ENCODE measurements at regions not wholly inside any gene's neighbourhood (a gene's known extent, or its start where the extent isn't known, plus 50 kb on each side); places are given as distances from the start of the nearest gene placed in this dataset.
A peak's percentile ranks its signal among the peaks of the same experiment; 100 is the strongest.

DNA sequence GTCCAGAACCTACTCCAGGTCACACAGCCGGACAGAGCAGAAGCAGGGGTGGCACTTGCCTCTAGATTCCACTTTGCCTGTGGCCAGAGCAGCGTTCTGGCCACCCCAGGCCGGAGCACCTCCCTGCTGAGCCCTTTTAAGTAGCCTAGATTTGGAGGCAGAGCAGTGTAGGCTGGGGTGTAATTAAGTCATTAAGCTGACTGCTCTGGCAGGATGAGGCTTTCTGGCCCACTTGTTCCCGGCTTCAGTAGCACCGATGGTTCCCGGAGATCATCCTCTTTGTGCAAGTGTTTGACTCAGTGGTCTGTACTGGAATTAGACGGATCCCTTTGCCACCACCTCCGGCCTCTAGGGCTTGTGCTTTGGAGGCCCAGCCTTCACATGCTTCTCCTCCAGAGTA, 281.9 kb upstream of the ANKRD55 start:
- DNase-seq (ENCODE audit: low spot score) = no peak

DNA sequence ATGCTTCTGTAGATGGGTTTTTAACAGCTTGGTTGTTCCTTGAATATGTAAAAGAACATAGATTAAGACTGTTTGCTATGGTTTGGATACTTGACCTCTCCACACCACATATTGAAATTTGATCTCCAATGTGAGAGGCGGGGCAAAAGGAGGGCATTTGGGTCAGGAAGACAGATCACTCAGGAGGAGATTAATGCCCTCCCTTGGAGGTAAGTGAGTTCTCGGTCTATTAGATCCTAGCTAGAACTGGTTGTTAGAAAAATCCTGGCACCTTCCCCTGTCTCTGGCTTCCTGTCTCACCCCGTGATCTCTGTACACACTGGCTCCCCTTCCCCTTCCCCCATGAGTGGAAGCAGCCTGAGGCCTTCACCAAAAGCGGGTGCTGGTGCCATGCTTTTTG, 281.1 kb upstream of the ANKRD55 start:
- peak; percentile 28 for DNase-seq (ENCODE audit: low spot score)

DNA sequence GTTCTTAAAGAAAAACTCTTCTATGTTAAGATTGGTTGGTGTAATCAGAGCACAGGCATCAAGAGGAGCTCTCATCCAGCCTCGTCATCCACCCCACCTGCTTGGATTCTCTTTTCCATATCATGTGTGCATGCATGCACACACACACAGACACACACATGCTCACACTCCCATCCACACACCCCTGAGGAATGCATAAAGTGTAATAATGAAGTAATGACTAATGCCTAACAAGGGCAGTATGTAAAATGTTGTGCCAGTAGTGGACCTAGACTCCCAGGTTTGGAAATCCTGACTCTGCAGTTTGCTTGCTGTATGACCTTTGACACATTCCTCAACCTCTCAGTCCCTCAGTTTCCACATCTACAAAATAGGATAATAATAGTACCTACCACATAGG, 280.0 kb upstream of the ANKRD55 start:
- DNase-seq (ENCODE audit: low spot score) = no peak

DNA sequence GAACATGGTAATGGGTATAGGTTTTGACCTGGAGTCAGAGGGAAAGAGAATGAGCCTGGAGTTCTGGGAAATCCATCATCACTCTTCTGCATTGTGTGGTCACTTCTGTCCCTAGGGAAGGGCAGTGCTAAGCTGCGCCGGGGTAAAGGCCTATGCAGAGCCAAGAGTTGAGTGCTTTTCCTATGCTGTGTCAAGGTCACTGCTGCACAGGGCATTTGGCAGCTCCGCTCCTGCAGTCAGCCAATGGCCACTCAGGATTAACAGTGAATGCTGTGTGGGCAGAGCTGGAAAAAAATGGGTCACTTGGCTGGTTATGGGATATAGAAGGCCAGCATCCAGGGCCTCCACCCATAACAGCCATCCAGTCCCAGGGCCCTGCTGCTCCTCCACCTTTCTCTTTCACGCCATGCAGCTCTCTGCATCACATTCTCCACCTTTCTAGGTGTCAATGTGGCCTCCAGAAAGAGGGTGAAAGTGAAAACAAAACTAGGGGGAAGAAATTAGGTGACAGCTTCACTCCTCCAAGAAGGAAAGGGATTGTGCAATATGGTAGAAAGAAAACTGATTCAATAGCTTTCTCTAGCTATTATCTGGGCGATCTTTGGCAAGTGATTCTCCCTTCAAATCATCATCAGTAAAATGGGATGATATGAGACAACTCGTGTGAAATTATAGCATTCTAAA, 279.3 kb upstream of the ANKRD55 start:
- no peak for DNase-seq (ENCODE audit: low spot score)

DNA sequence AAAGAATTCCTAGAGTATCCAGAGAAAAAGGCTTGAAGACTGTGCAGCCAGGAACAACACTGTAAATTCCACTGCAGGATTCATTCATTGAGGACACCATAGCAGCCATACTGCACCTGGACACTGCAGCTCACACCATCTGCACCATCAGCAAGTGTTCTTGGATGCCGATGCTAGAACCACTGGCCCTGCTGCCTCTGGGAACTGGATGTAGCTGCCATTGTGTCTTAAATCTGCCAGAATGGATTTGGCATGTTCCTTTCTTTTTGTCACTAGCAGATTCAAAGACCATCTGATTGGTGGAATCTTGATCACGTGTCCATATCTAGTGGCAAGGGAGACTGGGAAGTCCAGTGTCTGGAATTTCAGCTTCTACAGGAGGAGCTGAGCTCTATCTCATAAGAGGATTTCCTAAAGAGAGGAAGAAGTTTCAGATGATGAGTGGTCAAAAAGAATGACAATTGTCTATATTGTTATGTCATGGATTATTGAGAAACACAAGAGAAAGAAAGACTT, 278.3 kb upstream of the ANKRD55 start:
- no peak for DNase-seq (ENCODE audit: low spot score)

DNA sequence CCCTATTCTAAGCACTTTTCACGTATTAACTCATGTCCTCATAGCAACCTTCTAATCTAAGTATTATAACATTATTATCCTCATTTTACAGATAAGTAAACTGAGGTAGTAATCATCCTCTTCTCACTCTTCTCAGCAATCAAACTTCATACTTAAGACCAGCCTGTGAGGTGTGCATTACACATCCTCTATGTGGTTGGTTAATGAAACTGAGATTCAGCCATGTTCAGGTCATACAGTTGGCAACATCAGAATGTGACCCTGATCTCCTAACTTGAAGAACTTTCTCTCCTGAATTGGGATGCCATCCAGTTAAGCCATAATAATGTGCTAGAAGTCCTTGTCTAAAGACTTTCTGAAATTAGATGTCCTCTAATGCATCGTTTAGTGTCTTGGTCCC, 275.1 kb upstream of the ANKRD55 start:
- DNase-seq (ENCODE audit: low spot score) = no peak

DNA sequence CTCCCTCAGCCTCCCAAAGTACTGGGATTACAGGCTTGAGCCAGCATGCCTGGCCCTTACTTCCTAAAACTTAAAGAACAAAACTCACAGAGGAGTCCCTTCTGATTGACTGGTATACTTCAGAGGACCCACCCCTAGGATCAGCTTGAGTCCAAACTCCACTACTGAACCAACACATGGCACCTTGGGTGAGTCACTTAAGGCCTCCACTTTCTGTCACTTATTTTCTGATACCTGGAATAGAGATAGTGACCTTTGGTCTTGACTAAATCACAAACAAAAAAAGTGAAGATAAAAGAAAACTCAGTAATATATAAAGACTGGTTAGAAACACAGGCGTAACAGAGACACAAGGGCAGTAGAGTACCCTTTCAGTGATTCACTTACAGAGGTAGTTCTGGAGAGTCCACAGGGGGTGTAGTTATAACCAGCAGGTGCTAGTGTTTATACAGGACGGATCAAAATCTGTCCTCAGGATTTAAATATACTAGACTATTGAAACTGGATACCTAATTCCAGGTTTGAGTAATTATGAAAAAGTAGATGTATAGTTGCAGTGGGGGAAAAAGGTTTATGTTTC, 274.3 kb upstream of the ANKRD55 start:
- no peak for DNase-seq (ENCODE audit: low spot score)

DNA sequence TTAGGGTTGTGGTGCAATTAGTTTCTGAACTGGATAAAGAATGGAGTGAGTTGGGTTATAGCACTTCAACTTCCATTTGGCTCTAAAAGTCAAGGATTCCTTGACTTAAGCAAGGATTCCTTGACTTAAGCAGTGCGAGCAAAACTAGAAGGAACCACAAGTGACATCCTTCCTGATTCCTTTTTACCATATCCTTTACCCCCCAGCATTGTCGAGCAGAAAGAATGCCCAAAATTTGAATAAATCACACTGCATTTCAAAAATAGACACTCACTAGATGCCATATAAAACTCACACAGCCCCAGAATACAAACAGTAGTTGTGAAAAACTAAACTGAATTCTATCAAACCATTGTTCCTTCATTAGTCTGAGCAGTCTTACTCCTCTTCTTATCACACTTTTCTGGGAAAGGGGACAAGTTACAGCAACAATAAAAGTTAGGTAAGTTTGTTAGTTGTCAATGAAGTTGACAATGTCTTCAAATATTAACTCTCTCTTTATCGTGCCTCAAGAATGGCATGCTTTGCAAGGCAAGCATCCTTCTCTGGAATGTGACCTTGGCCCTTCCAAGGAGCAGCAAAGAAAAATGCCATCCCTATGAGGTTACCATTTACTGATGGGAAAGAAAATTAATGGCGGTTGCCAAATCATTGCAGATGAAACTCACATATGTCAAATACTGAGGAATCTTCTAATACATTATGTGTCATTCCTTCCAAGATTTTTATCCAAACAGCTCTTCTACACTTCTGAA, 273.3 kb upstream of the ANKRD55 start:
- no peak for DNase-seq (ENCODE audit: low spot score)

DNA sequence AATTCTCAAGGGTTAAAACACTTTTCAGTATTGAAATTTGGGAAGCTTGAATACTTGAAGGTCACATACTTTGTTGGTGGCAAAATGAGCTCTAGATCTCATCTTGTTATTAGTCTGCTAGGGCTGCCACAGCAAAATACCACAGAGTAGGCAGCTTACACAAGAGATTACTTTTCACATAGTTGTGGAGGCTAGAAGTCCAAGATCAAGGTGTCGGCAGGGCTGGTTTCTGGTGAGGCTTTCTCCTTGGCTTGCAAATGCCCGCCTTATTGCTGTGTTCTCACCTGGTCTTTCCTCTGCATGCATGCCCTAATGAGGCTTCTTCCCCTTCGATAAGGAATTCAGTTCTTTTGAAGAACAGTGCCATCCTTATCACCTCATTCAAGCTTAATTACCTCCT, 270.8 kb upstream of the ANKRD55 start:
- DNase-seq (ENCODE audit: low spot score) = no peak

DNA sequence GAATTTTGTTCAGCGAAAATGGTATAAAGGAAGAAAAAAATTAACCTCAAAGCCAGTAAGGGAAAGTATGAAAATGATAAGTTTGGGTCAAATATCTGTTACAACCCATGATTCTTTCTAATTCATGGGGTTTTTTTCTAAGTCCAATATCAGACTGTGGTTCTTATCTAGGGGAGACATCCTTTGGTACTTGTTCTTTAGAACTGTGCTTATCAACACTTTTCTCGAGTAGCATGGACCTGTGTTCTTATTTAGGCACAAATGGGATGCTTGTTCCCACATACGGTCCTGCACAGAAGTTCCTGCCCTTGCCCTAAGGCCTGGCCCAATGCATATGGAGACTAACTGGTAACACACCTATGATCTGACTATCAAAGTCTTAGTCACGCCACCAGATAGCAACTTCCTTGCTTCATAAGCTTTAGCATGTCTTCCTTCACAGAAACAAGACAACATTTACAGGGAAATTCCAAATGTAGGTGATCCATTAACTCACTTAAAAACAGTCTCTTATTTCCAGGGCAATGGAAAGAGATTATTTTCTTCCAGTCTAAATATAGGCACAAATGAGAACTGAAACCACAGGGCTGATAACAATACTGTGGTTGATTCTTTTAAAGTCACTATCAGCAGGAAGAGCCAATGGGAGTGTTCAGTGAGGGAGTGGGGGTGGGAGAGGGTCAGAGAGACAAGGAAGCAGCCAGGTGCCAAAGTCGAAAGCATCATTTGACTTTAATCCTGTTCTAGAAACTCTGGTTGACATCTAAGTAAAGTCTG, 268.8 kb upstream of the ANKRD55 start:
- DNase-seq (ENCODE audit: low spot score) = no peak

DNA sequence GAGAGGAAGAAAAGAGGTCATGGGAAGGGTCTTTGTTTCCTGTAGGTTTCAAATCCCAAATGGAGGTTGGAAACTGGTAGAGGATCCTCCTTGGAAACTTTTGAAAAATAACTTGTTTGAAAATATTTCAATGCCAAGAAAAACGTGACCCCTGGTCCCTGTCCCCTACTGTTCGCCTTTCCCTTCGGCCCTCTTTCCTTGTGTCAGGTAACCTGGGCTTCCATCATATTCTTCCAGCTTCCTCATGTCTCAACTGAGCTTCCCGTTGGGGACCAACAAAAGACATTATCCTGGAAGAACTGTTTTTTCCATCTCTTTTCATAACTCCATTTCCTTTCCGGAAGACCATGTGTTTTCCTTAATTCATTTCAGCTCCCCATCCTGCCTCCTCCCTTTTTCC, 266.8 kb upstream of the ANKRD55 start:
- DNase-seq (ENCODE audit: low spot score) = no peak

DNA sequence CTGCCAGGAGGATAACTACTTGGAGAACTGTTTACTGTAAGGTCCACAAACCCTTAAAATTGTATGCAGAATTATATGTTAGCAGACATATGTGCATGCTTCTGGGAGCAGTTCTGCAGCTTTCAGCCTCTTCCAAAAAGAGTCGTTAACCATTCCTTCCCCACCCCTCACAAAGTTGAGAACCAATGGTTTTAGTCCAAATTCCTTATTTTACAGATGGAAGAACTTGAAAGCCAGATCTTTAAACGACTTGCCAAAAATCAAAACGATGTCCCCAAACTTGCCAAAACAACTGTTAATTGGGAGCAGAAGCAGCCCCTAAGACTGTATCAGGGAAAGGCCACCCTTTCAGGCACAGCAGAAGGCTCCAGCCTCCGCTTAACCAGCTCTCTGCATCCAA, 266.4 kb upstream of the ANKRD55 start:
- no peak for DNase-seq (ENCODE audit: low spot score)

DNA sequence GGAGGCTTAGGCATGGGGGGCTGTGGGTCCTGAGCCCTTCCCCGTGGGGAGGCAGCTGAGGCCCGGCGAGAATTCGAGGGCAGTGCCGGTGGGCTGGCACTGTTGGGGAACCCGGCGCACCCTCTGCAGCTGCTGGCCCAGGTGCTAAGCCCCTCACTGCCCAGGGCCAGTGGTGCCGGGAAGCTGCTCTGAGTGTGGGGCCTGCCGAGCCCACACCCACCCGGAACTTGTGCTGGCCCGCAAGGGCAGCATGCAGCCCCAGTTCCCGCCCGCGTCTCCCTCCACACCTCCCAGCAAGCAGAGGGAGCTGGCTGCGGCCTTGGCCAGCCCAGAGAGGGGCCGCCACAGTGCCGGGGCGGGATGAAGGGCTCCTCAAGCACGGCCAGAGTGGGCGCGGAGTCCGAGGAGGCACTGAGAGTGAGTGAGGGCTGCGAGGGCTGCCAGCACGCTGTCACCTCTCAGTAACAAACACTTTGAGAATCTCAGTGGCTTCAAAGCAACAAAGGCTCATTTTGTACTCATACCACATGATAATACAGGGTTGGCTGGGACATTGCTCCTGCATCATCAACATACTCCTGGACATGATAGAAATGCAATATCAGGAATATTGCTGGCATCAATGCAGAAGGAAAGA, 265.7 kb upstream of the ANKRD55 start:
- DNase-seq (ENCODE audit: low spot score) = no peak

DNA sequence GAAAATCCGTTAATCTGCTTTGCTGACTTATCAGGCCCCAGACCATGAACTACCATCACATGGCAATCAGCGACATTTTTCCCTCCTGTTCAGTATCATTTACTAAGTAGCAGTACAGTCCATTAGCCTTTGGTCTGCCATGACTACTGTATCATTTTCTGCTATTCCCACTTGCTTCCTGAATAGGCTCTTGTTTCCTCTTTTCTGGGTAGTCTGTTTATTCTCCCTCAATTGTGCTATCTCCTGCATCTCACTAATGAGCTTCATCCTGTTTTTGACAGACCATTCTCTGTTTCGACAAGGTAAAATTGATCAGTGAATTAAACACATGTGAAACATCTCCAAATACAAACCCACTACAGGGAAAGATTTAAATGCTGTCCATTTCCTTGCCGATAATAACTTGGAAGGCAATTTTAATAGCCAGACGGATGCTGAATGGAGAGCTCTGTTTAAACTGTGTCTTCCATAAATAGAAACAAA, 263.5 kb upstream of the ANKRD55 start:
- no peak for DNase-seq (ENCODE audit: low spot score)

DNA sequence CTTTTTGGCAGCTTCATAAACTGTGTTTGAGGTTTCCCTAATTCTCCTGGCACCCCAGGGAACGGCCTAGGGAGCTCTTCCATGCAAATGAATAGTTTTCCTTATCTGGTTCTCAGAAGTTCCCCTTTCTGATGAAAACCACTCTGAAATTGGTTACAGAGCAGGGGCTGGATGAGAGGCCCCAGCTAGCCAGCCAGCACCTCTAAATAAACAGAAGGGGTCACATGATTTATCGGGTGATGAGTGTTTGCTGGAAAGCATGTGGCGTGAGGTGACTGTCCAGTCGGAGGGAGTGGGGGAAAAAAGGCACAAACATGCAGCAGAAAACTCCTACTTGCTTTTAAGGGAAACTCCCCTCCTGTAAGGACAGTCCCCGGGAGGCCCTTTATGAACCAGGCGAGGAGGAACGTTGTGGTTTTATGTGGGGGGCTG, 261.2 kb upstream of the ANKRD55 start:
- DNase-seq (ENCODE audit: low spot score) = no peak

DNA sequence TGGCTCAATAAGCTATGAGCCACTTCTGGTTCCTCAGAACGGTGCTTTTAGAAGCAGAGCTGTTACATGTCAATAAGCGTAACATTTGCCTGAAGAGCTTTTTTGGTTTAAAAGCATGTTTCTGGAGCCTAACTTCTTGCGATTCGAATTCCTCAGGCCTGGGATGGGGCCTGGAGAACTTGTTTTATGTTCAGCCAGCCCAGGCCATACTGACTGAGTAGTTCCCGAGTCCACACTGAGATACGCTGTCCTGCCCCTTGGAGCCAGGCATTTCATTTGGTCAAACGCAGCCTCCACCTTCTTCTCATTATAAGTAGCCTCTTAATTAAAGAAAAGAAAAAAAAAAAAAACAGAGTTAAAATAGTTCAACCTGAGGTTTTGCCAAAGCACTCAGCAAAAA, 260.6 kb upstream of the ANKRD55 start:
- no peak for DNase-seq (ENCODE audit: low spot score)

DNA sequence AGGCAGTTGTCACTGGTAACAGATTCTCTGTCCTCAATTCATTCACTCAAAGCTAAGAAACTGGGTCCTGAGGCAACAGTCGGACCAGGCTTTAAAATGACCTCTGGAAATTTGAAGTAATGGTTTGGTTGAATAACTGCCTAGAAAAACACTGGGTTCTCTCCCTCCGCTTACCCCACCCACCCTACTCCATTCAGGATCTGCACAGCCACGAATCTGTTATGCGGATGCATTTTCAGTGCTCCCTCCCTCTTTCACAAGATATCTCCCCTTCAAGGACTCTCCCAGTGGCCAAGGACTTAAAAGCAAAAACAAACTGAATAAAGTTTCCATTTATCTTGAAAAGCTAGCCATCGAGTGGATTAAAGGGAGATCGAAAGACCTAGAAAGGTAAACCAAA, 260.2 kb upstream of the ANKRD55 start:
- DNase-seq (ENCODE audit: low spot score) = no peak

DNA sequence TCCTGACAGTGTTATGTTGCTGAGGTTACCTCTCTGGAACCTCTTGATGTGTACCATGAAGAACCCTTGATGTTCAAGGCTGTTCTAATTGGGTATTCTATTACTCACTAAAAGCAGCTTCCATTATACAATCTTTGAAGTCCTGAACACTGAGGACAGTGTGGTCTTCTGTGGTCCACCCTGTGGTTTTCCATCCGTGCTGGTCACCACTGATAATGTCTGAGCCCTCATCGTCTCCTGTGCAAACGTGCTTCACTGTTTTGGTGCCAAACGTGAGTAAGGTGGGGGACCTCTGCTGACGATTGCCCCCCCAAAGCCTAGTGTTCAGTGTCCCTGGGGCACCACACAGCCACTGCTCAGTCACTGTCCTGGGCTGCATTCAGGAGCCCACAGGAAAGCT, 259.7 kb upstream of the ANKRD55 start:
- DNase-seq (ENCODE audit: low spot score) = no peak

DNA sequence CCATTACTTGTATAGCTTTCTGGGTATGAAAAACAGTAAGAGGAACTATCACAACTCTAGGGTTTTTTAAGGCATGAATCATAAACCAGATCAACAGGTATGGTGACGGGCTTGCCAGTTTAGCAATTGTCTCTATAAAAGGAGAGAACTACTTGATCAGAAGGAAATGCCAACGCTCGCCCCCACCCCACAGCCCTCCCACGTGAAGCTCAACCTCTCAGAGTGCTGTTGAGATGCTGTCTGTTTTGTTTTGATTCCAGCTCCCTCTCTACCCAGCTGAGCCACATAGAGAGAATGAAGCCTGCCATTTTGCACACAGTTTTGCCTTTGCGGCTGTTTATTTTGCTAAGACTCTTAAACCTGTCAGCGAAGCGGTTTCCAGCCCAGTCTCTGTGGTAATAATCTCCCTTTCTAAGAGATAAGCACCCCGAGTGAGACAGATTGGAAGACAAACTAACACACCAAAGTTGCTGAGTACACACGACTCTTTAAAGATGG, 257.9 kb upstream of the ANKRD55 start:
- DNase-seq (ENCODE audit: low spot score) = no peak

DNA sequence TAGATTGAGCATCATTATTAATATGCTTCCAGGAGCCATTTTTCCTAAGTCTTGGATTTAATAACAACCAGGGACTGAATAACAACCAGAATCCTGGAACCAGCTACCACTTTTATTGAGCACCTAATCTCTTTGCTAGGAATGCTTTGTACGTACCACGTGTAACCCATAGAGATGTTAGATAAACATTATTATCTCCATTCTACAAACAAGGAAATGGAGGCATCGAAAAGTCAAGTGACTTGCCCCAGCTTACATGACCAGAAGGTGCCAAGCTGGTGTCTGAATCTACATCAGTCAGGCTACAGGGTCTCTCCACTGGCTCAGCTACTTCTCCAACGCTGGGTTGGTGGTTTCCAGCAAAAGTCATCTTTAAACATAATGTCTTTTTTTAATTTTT, 256.1 kb upstream of the ANKRD55 start:
- DNase-seq (ENCODE audit: low spot score) = no peak

DNA sequence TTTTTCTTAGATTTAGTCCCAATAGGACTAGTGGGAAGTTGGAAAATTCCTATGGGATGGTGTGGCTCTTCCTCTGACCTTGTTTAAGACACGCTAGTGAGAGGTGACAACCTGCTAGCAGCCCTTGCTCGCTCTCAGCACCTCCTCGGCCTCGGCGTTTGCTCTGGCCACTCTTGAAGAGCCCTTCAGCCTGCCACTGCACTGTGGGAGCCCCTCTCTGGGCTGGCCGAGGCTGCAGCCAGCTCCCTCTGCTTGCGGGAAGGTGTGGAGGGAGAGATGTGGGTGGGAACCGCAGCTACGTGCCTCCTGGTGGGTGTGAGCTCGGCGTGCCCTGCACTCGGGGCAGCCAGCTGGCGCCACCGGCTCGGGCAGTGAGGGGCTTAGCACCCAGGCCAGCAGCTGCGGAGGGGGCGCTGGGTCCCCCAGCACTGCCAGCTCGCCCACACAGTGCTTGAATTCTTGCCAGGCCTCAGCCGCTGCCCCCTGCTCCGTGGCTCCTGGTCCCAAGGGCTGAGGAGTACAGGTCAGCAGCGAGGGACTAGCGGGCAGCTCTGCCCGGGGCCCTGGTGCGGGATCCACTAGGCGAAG, 254.5 kb upstream of the ANKRD55 start:
- no peak for DNase-seq (ENCODE audit: low spot score)
